SK-N-SH treated with all-trans-retinoic acid at 6 μM for 48 hours (cell line): ENCODE measurements at regions not wholly inside any gene's neighbourhood (a gene's known extent, or its start where the extent isn't known, plus 50 kb on each side); places are given as distances from the start of the nearest gene placed in this dataset.

Experiments used
- ARNTL ChIP-seq: fragments of 450-650 bp; formaldehyde crosslinking; IDR thresholded peaks from 2 replicates; pipeline ENCODE4 v1.5.0; 2020; ENCODE audit warnings: low read depth, mild to moderate bottlenecking, moderate library complexity, borderline replicate concordance
- BACH2 ChIP-seq: fragments of 250-450 bp; sonication (Bioruptor Pico); IDR thresholded peaks from 2 replicates; pipeline ENCODE4 v1.9.0; 2021; ENCODE audit warnings: mild to moderate bottlenecking, borderline replicate concordance
- CREB5 ChIP-seq: fragments of 250-450 bp; sonication (Bioruptor Pico); IDR thresholded peaks from 2 replicates; pipeline ENCODE4 v1.5.1; 2020; ENCODE audit warnings: low read depth, mild to moderate bottlenecking, moderate library complexity
- ISL1 ChIP-seq: fragments of 250-450 bp; sonication (Bioruptor Pico); IDR thresholded peaks from 2 replicates; pipeline ENCODE4 v2.1.2; 2022; ENCODE audit warnings: mild to moderate bottlenecking, moderate library complexity
- PATZ1 ChIP-seq: fragments of 250-450 bp; sonication (Bioruptor Pico); IDR thresholded peaks from 2 replicates; pipeline ENCODE4 v1.8.0; 2020; ENCODE audit warnings: mild to moderate bottlenecking, moderate library complexity, borderline replicate concordance
- PPARA ChIP-seq: fragments of 250-450 bp; sonication (Bioruptor Pico); IDR thresholded peaks from 2 replicates; pipeline ENCODE4 v1.5.0; 2020; ENCODE audit warnings: mild to moderate bottlenecking, borderline replicate concordance
- RARB ChIP-seq: fragments of 250-450 bp; sonication (Bioruptor Pico); IDR thresholded peaks from 2 replicates; pipeline ENCODE4 v1.8.0; 2021; ENCODE audit warnings: mild to moderate bottlenecking, moderate library complexity
- TOX ChIP-seq: fragments of 250-450 bp; sonication (Bioruptor Pico); IDR thresholded peaks from 2 replicates; pipeline ENCODE4 v1.8.0; 2021; ENCODE audit warnings: mild to moderate bottlenecking, moderate library complexity, borderline replicate concordance
- ZFP3 ChIP-seq: fragments of 250-450 bp; sonication (Bioruptor Pico); IDR thresholded peaks from 2 replicates; pipeline ENCODE4 v1.5.0; 2020; ENCODE audit warnings: mild to moderate bottlenecking, moderate library complexity
- ZNF565 ChIP-seq: fragments of 450-650 bp; formaldehyde crosslinking; conservative IDR thresholded peaks from 2 replicates; pipeline ENCODE4 v1.5.0; 2020; ENCODE audit warnings: low read depth, mild to moderate bottlenecking, moderate library complexity
- ZNF8 ChIP-seq: fragments of 450-650 bp; formaldehyde crosslinking; IDR thresholded peaks from 2 replicates; pipeline ENCODE4 v1.5.0; 2020; ENCODE audit warnings: mild to moderate bottlenecking, moderate library complexity

- TF ChIP-seq ISL1 (no peak), PPARA (CRISPR knock-in tag) (no peak), ZFP3 (CRISPR knock-in tag) (no peak), RARB (CRISPR knock-in tag) (no peak), CREB5 (CRISPR knock-in tag) (no peak), PATZ1 (CRISPR knock-in tag) (no peak), ZNF8 (CRISPR knock-in tag) (no peak), ZNF565 (no peak), ARNTL (CRISPR knock-in tag) (no peak), TOX (CRISPR knock-in tag) (no peak), BACH2 (CRISPR knock-in tag) (no peak)
Observed at GRCh38 chr3:124428372-124429128, 301.7 kb upstream of the UMPS start.
